ENCODE measurements at regions not wholly inside any gene's neighbourhood (a gene's known extent, or its start where the extent isn't known, plus 50 kb on each side); places are given as distances from the start of the nearest gene placed in this dataset.

GRCh38 chr10:35857860-35858259, 215.8 kb upstream of the FZD8 start:
- Histone ChIP-seq H3K4me3 (ENCODE audit: severe bottlenecking) (no peak overlapping the region), H3K9me3 (ENCODE audit: severe bottlenecking) (peaks cover 3% of the 10 kb centered on the region), H3K36me3 (ENCODE audit: low read depth) (no peaks in the 10 kb centered on the region), H3K27ac (ENCODE audit: poor library complexity, severe bottlenecking) (no peak overlapping the region), H3K4me1 (ENCODE audit: insufficient read depth, poor library complexity, severe bottlenecking) (peaks cover 5% of the 10 kb centered on the region), H3K27me3 (ENCODE audit: insufficient read depth, poor library complexity, severe bottlenecking) (no peaks in the 10 kb centered on the region)
- no peak for DNase-seq (ENCODE audit: low spot score)
- no peak for ATAC-seq (ENCODE audit: low read depth)
- TF ChIP-seq CTCF (IDR thresholded peaks at IDR 0.05; ENCODE audit: poor library complexity, severe bottlenecking): no peak

- H3K27ac ChIP-seq (ENCODE audit: poor library complexity, severe bottlenecking): no peak overlapping the region
- H3K4me3 ChIP-seq (ENCODE audit: severe bottlenecking): no peak overlapping the region
- no peak for TF ChIP-seq CTCF (IDR thresholded peaks at IDR 0.05; ENCODE audit: poor library complexity, severe bottlenecking)
- H3K36me3 ChIP-seq (ENCODE audit: low read depth): no peaks in the 10 kb centered on the region
- no peaks in the 10 kb centered on the region for H3K27me3 ChIP-seq (ENCODE audit: insufficient read depth, poor library complexity, severe bottlenecking)
- ATAC-seq (ENCODE audit: low read depth): no peak
- DNase-seq (ENCODE audit: low spot score): no peak
- H3K4me1 ChIP-seq (ENCODE audit: insufficient read depth, poor library complexity, severe bottlenecking): peaks cover 5% of the 10 kb centered on the region
- H3K9me3 ChIP-seq (ENCODE audit: severe bottlenecking): peaks cover 3% of the 10 kb centered on the region
These were observed 213.3 kb upstream of the FZD8 start for GRCh38 chr10:35855155-35855947.

GRCh38 chr10:35854661-35855060, 212.6 kb upstream of the FZD8 start:
- H3K27me3 ChIP-seq (ENCODE audit: insufficient read depth, poor library complexity, severe bottlenecking): no peaks in the 10 kb centered on the region
- H3K4me3 ChIP-seq (ENCODE audit: severe bottlenecking): no peak overlapping the region
- TF ChIP-seq CTCF (IDR thresholded peaks at IDR 0.05; ENCODE audit: poor library complexity, severe bottlenecking): no peak
- H3K9me3 ChIP-seq (ENCODE audit: severe bottlenecking): peaks cover 3% of the 10 kb centered on the region
- ATAC-seq (ENCODE audit: low read depth) (no peak), DNase-seq (ENCODE audit: low spot score) (no peak)
- no peak overlapping the region for H3K27ac ChIP-seq (ENCODE audit: poor library complexity, severe bottlenecking)
- H3K4me1 ChIP-seq (ENCODE audit: insufficient read depth, poor library complexity, severe bottlenecking): peaks cover 5% of the 10 kb centered on the region
- no peaks in the 10 kb centered on the region for H3K36me3 ChIP-seq (ENCODE audit: low read depth)

- H3K27me3 ChIP-seq (ENCODE audit: insufficient read depth, poor library complexity, severe bottlenecking): no peaks in the 10 kb centered on the region
- no peak for DNase-seq (ENCODE audit: low spot score)
- H3K4me1 ChIP-seq (ENCODE audit: insufficient read depth, poor library complexity, severe bottlenecking): peaks cover 5% of the 10 kb centered on the region
- no peak for TF ChIP-seq CTCF (IDR thresholded peaks at IDR 0.05; ENCODE audit: poor library complexity, severe bottlenecking)
- no peaks in the 10 kb centered on the region for H3K36me3 ChIP-seq (ENCODE audit: low read depth)
- ATAC-seq (ENCODE audit: low read depth): no peak
- H3K27ac ChIP-seq (ENCODE audit: poor library complexity, severe bottlenecking): no peak overlapping the region
- H3K4me3 ChIP-seq (ENCODE audit: severe bottlenecking): no peak overlapping the region
- peaks cover 2% of the 10 kb centered on the region for H3K9me3 ChIP-seq (ENCODE audit: severe bottlenecking)
These were observed 210.6 kb upstream of the FZD8 start for GRCh38 chr10:35852721-35853120.

GRCh38 chr10:35848412-35848811, 206.3 kb upstream of the FZD8 start:
- no peak for TF ChIP-seq CTCF (IDR thresholded peaks at IDR 0.05; ENCODE audit: poor library complexity, severe bottlenecking)
- Histone ChIP-seq H3K27me3 (ENCODE audit: insufficient read depth, poor library complexity, severe bottlenecking) (no peaks in the 10 kb centered on the region), H3K4me1 (ENCODE audit: insufficient read depth, poor library complexity, severe bottlenecking) (no peaks in the 10 kb centered on the region), H3K36me3 (ENCODE audit: low read depth) (no peaks in the 10 kb centered on the region), H3K4me3 (ENCODE audit: severe bottlenecking) (no peak overlapping the region), H3K27ac (ENCODE audit: poor library complexity, severe bottlenecking) (no peak overlapping the region), H3K9me3 (ENCODE audit: severe bottlenecking) (no peaks in the 10 kb centered on the region)
- DNase-seq (ENCODE audit: low spot score): no peak
- no peak for ATAC-seq (ENCODE audit: low read depth)
